Epidermal melanocyte (primary cell): ENCODE measurements at regions not wholly inside any gene's neighbourhood (a gene's known extent, or its start where the extent isn't known, plus 50 kb on each side); places are given as distances from the start of the nearest gene placed in this dataset.
A peak's percentile ranks its signal among the peaks of the same experiment; 100 is the strongest.

Source experiments
- DNase-seq: peaks from one replicate; pipeline ENCODE4 v3.0.0; 2011; ENCODE audit warnings: low spot score; ENCODE audit not compliant: insufficient read length

DNA sequence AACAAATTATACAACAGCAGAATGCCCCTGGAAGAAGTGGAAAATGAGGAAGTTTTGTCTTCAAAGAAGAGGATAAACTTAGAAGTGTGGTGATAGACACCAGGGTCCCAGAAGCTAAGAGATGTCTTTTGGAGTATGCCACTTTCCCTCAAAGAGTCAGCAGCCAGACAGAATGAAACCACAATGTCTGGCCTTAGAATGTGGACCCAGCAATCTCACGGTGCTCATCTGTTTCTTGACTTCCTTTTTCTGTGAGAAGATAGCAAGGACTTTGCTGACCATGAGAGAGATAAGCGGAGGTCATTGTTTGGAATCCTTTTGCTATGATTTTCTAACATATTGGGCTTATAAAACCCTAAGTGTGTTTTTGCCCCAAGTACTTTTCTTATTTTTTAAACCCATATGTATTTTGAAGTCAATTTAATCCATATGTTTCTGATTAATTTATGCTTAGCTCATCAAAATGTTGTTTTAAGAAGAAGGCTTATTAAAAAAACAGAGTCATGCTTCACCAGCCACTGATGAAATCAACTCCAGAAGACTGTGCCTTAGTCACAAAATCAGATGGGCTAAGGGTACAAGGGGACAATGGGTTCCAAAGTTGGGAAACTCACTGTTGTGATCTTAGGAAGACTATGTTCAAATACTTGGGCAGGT is 451.2 kb upstream of the JAG1 start:
- no peak for DNase-seq

- DNase-seq: no peak
Observed at GRCh38 chr20:11128220-11128718, 454.5 kb upstream of the JAG1 start.

GRCh38 chr20:11128721-11129120 is 454.9 kb upstream of the JAG1 start:
- no peak for DNase-seq

- DNase-seq: no peak
Observed at GRCh38 chr20:11130554-11131166, 456.9 kb upstream of the JAG1 start.

- DNase-seq: no peak
Observed at GRCh38 chr20:11132819-11133415, 459.1 kb upstream of the JAG1 start.

DNA sequence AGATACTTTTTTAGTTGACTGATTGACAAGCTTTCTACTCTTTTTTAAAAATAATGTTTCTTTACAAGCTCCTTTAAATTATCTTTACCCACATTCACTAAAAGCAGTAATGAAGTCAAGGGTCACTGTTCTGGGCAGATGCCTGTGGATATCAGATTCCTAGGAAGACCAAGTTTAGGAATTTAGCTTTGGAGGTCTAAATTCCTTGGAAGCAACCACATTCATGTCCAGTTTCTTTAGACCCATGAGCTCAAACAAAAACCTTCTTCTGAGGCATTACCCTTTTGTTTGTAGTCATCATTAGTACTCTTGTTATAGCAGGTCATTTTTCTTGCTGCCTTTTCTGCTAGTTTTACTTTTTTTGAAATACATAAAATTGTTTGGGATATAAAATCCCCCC is 462.9 kb upstream of the JAG1 start:
- DNase-seq: no peak

GRCh38 chr20:11137688-11138087 is 463.9 kb upstream of the JAG1 start:
- DNase-seq: no peak

GRCh38 chr20:11140359-11140758 is 466.6 kb upstream of the JAG1 start:
- DNase-seq: no peak

- no peak for DNase-seq
Observed at GRCh38 chr20:11143481-11143880, 469.7 kb upstream of the JAG1 start.

DNA sequence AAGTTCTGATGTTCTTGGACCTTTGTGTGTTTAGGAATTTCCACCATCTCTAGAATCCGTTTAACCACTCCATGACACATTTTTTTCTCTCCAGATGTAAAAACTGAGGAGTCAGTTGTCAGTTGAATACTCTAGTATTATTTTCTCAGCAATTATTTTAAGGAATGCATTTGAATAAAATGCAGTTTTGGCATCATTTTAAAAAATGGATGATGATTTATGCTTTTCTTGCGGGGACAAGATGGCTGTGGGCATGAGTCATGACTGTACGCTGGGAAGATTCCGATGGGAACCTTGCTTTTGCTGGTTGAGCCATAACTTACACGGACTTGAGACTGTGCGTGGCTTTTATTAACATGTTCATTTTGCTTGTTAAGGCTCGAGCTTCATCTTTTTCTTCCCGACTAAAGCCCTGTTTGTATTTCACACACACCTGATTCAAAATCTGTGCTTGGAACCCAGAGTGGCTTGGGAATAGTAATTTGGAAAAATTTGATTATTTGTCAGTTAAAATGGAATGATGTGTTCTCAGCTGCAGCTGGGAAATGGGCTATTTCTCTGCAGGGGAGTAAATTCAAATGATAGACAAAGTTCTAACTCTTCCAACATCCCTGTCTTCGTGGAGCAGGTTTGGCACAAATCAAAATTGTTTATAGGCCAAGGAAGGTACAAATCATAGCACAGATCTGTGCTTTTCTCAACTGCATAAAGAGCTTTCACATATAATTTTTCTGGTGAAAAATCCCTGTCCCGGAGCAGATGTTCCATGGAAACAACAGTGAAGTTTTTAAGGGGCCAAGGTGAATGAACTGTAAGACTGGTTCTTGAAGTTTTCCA is 470.5 kb upstream of the JAG1 start:
- peak; percentile 50 for DNase-seq

DNA sequence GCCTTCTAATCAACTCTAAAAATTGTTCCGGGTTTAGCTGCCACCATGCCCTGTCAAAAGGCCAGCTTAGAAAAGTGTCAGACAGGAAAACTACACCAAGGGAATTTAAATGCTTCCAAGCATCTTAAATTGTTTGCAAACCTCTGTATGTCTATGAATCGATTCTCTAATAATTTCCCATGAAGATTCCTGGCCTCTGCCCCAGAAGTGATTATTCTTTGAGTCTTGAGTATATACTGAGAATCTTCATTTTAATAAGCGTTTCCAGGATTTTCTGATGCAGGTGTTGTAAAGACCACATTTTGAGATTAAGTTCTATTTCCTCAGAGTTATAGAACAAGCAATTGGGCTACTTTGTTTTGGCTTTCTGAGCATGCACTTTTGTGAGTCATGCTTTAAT is 471.8 kb upstream of the JAG1 start:
- no peak for DNase-seq

GRCh38 chr20:11153819-11154218 is 480.0 kb upstream of the JAG1 start:
- DNase-seq: no peak

- DNase-seq: no peak
Observed at GRCh38 chr20:11155156-11155756, 481.5 kb upstream of the JAG1 start.

DNA sequence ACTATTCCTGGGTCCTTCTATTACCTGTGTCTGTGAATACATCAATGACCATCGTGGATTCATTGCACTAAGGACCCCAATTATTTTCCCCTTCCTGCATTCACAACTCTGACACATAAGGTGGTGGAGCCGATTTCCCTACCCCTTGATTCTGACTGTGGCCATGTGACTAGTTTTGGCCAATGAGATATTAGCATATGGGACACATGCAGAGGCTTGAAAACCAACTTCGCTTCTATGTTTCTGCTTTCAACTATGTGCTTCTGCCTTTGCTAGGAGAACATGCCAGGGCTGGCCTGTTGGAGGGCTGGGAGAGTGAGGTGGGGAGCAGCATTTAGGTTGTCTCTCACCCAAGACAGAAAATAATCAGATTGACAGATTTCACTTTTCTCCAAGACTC is 483.1 kb upstream of the JAG1 start:
- no peak for DNase-seq

- no peak for DNase-seq
Observed at GRCh38 chr20:11158146-11158545, 484.3 kb upstream of the JAG1 start.

DNA sequence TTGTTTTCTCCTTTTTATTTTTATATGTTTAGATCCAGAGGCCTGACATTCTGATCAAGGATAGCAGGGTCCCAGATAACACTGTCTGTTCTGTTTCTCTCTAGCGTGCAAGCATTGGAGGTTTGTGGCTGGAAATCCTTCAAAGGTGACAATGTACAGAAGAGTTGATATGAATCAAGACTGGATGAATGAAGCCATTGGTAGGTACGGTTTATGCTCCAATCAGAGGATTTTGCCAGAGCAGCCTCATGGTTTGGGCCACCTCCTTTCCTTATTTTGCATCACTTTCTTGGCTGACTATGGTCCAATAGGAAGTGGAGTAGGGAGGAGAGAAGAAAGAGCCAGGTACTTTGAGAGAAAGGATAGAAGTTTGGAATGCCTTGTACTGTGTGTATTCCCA is 484.8 kb upstream of the JAG1 start:
- DNase-seq: no peak

DNA sequence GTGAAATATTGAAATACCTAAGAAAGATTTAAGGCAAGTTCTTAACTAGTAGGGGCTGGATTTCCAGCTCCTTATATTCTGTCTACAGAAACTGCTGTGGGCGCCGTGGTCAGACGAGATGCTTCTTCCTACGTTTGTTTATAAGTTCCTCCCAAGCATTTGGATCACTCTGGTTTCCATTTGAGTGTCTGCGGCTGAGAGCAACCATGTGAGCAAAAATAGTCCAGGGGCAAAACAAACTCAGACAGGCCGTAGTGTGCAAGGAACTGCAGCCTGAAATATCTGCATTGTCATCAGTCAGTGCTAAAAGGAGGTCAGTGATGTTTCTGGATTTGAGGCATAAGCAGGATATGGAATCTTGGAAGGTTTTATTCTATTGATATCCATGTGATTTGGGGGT is 485.9 kb upstream of the JAG1 start:
- DNase-seq: peak; percentile 77

DNA sequence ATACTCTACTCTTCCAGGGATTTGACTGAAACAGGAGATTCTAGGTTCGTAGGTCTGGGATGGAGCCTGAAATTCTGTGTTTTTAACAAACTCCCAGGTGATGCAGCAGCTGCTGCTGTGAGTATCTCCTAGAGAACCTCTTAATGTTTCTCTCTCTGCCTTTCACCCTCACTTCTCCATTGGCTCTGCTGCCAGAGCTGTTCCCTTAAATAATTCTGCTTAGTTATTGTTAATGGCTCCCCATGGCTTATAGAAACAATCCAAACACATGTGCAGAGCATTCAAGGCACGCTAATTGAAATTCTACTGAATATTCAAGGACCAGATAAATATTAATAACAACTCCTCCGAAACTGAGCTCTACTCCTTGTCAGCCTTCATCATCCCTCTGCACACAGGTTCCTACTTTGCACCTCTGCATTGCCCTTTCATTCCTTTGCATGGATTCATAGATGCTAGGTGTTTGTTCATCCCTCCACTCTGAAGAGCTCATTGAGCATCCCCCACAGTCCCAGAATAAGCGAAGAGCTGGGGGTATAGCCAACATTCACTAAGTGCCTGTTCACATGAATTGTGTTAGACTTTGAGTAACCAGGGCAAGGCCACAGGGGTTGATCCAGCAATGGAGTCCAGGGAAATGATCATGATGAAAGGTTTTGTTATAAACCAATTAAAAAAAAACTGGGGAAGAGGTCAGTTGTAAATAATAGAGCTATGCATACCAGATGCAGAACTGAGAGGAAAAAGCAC is 488.4 kb upstream of the JAG1 start:
- DNase-seq: no peak

GRCh38 chr20:11165789-11166188 is 492.0 kb upstream of the JAG1 start:
- no peak for DNase-seq

DNA sequence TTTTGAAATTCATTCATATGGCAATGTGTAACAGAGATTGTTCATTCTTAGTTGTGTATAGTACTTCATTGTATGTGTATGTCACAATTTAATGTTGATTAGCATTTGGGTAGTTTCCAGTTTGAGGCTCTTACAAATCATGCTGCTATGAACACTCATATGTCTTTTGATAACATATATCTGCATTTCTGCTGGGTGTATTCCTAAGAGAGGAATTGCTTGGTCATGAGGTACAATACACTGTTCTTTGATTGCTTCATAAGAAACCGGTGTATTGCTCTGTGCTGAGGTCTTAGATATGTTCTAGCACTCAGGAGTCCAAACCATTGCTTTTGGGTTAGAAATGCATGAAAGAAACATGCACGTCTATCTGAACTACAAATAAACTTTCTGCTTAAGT is 492.9 kb upstream of the JAG1 start:
- DNase-seq: no peak

GRCh38 chr20:11168026-11168425 is 494.2 kb upstream of the JAG1 start:
- no peak for DNase-seq
